AG09309 (cell line): ENCODE measurements at regions not wholly inside any gene's neighbourhood (a gene's known extent, or its start where the extent isn't known, plus 50 kb on each side); places are given as distances from the start of the nearest gene placed in this dataset.

ENCODE experiments used
- DNase-seq: peaks from one replicate; pipeline ENCODE4 v3.0.0-alpha.2; 2010; ENCODE audit warnings: low read depth
- H3K4me3 ChIP-seq: 2 replicates; pipeline ENCODE4 v1.5.1; 2011; ENCODE audit warnings: mild to moderate bottlenecking, low read depth, low read length, moderate library complexity; ENCODE audit not compliant: control insufficient read depth
- TF ChIP-seq, protein P1 (sequence below): IDR thresholded peaks from 2 replicates; pipeline ENCODE4 v1.5.1; 2011; ENCODE audit warnings: mild to moderate bottlenecking, low read depth, low read length, inconsistent platforms; ENCODE audit not compliant: insufficient read depth, control insufficient read depth; ENCODE audit errors: missing control alignments

DNA sequence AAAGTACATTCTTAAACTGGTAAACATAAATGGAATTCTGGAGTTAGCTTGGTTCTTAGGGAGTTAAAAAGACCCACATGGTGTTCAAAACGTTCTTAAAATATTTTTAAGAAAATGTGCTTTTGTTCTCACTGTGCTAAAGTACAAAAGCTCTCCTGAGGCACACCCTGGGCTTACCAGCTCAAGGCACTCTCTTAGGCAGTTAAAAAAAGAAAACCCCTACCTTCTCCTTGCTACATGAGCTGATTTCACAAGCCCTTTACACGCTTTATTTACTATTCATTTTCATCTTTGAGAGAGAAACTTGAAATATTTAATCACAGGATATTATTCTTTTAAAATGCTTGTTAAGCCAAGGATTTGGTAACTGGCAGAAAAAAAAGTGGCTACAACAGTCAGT, 723.3 kb upstream of the GRAMD2B start:
- no peak for DNase-seq
- TF ChIP-seq, protein P1, sequence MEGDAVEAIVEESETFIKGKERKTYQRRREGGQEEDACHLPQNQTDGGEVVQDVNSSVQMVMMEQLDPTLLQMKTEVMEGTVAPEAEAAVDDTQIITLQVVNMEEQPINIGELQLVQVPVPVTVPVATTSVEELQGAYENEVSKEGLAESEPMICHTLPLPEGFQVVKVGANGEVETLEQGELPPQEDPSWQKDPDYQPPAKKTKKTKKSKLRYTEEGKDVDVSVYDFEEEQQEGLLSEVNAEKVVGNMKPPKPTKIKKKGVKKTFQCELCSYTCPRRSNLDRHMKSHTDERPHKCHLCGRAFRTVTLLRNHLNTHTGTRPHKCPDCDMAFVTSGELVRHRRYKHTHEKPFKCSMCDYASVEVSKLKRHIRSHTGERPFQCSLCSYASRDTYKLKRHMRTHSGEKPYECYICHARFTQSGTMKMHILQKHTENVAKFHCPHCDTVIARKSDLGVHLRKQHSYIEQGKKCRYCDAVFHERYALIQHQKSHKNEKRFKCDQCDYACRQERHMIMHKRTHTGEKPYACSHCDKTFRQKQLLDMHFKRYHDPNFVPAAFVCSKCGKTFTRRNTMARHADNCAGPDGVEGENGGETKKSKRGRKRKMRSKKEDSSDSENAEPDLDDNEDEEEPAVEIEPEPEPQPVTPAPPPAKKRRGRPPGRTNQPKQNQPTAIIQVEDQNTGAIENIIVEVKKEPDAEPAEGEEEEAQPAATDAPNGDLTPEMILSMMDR = no peak
- H3K4me3 ChIP-seq = no peak overlapping the region

DNA sequence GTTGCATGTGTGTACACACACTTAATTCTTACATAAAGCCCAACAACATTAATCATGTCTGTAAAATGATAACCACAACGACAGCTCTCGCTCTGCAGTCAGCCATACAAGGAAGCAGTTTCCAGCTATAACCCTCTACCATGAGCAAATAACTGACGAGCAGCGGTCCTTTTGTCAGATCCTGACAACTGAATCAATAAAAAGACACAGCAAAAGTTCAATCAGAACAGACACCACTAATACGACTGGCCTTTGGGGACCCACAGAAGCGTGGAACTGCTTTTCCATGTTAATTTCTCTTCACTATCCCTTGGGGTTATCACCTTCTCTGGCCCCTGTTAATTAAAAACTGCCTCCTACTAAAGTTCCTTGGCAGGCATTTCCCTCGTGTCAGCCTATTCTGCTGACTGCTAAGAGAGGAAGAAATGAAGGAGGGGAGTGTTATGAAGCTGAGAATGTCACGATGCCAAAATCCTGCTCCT, 722.8 kb upstream of the GRAMD2B start:
- no peak overlapping the region for H3K4me3 ChIP-seq
- no peak for DNase-seq

DNA sequence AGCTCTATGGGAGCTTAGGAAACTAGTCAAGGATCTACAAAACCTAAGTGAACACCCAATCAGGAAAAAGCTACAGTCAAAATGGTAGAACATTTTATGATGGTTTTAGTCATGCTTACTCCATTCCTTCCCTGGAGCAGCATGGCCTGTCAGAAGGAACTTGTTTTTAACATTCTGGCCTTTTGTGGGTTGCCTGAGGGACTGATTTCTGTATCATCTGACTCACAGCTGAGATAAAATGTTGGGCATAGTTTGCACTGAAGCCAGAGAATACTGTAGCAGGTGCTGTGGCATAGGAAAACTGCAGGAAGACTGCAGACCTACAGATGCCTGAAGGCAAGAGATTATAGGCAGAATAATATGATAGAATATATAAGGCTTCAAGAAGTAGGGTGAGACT, 719.6 kb upstream of the GRAMD2B start:
- TF ChIP-seq, protein P1 = no peak
- no peak overlapping the region for H3K4me3 ChIP-seq
- DNase-seq = no peak

More for the DNA sequence above, 722.8 kb upstream of the GRAMD2B start:
- TF ChIP-seq, protein P1 = no peak

DNA sequence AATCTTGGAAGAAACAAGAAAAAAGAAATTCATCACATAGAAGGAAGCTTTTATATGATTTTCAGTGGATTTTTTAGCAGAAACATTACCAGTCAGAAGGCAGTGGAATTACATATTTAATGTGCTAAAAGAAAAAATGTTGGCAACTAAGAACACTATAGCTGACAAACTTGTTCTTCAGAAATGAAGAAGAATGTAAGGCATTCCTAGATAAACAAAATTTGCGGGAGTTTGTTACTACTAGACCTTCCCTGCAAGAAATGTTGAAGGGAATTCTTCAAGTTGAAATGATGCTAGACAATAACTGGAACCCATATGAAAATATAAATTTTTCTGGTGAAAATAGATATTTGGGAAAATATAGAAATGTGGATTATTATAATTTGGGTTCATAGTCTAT, 718.3 kb upstream of the GRAMD2B start:
- H3K4me3 ChIP-seq = no peak overlapping the region
- TF ChIP-seq, protein P1 = no peak
- DNase-seq = no peak

DNA sequence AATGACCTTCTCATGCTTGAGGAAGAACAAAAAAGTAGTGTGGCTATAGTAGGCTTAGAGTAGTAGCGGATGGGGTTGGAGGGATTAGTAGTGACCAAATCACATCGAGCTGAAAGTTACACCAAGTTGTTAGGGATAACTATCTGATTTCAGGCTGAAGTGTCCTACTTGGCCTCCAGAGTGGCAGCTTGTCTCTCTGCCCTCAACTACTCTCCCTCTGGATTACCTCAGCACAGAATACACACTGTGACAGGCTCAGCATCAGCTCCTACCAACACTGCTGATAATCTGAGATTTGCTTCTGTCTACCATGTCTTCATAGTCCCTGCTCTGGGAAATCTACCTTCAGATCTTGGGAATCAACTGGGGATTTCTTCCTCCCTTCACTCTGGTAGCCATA, 714.6 kb upstream of the GRAMD2B start:
- TF ChIP-seq, protein P1 = no peak
- H3K4me3 ChIP-seq = no peak overlapping the region
- no peak for DNase-seq

DNA sequence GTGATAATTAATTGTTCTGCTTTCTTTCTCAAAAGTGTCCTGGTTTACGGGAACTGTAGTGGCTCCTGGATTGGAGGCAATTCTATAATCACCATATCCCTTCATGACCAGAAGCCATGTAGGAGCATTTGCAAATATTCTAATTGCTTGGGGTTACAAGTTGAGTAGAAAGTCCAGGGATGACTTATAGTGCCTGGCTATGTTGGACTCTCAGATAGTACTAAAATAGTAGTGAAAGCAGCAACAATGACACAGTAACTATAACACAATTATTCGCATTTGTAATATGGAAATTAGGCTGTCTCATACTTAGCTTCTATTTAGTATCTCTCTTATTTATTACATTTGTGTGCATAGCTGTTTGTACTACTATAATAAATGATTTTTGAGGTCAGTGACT, 712.5 kb upstream of the GRAMD2B start:
- no peak for DNase-seq
- TF ChIP-seq, protein P1 = no peak
- H3K4me3 ChIP-seq = no peak overlapping the region

DNA sequence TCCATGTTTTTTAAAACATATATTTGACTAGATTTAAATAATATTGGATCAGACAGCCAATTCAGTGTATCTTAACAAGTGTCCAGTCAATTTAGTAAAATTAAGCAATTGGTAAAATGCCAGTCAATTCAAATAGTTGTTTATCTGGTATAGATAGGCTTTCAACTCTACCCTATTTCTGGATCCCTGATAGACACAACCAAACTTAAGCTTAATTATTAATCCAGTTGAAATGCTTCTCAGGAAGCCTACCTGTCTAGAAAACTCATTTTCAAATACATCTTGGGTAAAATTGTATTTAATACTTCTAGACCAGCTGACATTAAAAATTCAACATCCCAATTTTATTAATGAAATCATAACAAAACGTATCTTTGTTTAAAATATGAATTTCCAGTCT, 710.8 kb upstream of the GRAMD2B start:
- TF ChIP-seq, protein P1 = no peak

More for the DNA sequence above, 710.8 kb upstream of the GRAMD2B start:
- no peak for DNase-seq
- no peak overlapping the region for H3K4me3 ChIP-seq
